NCI-H2196 treated with DMSO at 0.1 percent for 48 hours (cell line): ENCODE measurements at regions not wholly inside any gene's neighbourhood (a gene's known extent, or its start where the extent isn't known, plus 50 kb on each side); places are given as distances from the start of the nearest gene placed in this dataset.
"Not testable (repeated sequence)": the region's sequence is repeated elsewhere in the genome, so short reads cannot be mapped to it uniquely, and the experiment has no call there.

Experiments used
- DNase-seq: peaks from one replicate; lab custom pipeline; 2025; ENCODE audit not compliant: unreplicated experiment; lab: John Stamatoyannopoulos, UW

DNA sequence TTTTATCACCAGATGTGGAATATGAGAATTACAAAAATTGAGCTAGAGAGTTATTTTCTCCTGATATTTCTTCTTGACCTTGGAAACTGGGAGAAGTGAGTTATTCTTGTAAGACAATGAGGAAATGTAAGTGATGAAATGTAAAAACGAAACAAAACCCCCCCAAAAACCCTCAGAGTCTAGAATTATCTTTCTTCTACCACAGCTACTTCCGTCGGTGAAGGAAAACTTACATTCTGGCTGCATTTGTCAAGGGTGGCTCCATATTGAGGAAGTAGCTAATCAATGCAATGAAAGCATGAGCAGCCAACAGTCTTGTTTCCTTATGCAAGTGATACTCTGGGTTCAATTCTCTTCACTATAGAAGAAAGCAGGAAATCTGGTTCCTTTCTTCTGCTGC lies 661.7 kb upstream of the CITED2 start:
- no peak for DNase-seq

DNA sequence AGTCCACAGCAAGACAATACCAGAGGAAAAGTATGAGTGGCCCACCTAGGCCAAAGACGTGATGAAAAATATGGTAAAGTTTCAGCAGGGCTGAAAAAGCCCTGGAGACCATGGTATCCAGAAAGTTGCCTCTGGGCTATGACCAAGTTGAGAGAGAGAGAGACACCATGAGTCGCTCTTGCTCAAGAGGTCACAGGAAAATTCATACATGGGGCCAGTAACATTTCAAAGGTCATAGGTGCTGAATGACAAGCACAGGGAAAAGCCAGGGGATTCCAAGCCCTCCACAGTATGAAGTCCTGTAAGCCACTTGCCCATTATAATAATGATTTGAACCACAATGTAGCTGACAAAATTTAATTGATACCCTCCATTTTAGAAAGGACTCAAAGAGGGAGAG lies 657.7 kb upstream of the CITED2 start:
- DNase-seq, result no peak

DNA sequence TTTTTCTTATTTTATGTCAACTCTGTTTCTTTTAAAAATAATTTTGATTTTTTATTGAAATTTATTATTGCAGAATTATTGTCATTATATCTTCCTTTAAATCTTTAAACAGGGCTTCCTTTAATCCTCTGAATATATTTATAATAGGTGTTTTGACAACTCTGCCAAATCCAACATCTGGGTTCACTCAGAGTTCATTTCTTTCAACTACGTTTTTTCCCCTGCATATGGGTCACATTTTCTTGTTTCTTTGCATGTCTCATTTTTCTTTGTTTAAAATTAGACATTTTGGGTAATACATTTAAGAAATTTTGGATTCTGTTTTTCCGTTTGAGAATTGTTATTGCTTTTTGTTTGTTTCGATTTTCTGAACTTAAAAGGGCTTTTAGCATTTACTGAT lies 655.1 kb upstream of the CITED2 start:
- DNase-seq, result no peak

DNA sequence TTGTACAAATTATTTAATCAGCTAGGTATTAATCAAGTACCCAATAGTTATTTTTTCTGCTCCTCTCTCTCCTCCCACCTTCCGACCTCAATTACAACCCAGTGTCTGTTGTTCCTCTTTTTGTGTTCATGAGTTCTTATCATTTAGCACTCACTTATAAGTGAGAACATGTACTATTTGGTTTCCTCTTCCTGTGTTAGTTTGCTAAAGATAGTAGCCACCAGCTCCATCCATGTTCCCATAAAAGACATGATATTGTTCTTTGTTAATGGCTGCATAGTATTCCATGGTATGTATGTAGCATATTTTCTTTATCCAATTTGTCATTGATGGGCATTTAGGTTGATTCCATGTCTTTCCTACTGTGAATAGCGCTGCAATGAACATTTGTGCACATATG lies 652.8 kb upstream of the CITED2 start:
- DNase-seq, result no peak

DNA sequence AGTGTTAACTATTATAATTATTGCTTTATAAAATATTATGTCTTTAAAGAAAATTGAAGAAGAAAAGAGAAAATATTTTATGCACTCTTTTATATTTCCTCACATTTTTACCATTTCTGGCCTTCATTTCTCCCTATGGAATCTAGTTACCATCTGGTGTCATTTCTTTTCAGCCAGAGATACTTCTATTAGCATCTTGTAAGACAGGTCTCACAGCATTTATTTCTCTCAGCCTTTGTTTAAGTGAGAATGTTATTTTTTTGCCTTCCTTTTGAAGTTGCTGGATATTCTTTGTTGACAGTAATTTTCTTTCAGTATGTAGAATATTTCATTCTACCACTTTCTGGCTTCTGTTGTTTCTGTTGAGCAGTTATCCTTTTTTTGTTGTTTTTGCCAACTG lies 652.1 kb upstream of the CITED2 start:
- DNase-seq, result no peak

DNA sequence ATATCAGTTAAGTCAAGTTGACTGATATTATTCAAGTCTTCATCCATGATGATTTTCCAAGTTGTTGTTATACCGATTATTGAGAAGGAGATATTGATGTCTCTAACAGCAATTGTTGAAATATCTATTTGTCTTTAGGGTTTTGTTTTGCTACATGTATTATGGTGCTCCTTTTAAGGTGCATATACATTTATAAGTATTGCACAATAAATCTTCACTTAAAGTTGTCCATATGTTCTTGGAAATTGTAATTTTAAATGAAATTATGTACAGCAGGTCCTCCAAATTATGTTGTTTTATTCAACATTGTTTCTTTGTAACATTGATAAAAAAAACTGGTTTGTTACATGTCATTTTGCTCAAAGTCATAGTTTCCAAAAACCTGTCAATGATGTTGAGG lies 650.7 kb upstream of the CITED2 start:
- DNase-seq, result no peak

DNA sequence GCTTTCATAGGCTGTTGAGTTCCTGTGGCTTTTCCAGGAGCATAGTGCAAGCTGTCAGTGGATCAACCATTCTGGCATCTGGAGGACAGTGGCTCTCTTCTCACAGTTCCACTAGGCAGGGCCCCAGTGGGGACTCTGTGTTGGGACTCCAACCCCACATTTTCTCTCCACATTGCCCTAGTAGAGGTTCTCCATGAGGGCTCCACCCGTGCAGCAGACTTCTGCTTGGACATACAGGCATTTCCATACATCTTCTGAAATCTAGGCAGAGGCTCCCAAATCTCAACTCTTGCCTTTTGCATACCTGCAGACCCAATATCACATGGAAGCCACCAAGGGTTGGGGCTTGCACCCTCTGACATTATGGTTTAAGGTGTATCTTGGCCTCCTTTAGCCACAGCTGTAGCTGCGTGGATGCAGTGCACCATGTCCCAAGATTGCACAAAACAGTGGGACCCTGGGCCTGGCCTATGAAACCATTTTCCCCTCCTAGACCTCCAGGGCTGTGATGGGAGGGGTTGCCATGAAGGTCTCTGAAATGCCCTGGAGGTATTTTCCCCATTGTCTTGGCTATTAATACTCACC lies 645.9 kb upstream of the CITED2 start:
- DNase-seq, result no peak

DNA sequence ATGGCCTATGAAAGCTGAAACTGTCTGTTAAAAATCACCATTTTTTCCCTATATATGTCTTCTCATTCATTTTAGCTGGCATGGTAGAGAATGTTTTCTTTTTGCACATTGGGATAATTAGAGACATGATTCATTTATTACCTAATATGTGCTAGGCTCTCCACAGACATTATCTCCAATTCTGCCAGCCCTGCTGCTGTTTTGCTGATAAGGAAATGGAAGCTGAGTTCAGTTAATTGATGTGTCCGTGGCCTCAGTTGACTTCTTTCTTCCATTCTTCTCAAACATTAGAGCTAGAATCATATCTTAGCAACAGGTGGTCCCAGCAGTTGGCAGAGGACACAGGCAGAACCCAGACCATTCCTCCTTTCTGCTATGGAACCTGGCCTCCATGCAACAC lies 644.1 kb upstream of the CITED2 start:
- DNase-seq, result no peak

DNA sequence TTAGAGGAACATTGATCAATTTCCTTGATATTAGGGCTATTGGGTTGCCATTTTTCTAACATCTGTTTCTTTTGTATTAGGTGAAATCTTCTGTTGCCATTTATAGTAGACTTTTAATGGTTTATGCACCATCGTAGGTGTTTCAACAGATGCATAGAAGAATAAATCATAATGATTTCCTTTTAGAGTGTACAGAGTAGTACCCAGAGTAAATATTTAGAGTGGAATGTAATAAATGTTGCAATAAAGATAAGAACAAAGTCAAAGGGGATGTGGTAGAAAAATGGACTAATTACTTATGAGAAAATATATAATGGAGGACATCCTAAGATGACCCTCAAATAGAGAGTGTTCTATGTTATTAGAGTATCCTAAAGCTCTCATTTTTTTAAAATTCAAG lies 643.0 kb upstream of the CITED2 start:
- no peak for DNase-seq

DNA sequence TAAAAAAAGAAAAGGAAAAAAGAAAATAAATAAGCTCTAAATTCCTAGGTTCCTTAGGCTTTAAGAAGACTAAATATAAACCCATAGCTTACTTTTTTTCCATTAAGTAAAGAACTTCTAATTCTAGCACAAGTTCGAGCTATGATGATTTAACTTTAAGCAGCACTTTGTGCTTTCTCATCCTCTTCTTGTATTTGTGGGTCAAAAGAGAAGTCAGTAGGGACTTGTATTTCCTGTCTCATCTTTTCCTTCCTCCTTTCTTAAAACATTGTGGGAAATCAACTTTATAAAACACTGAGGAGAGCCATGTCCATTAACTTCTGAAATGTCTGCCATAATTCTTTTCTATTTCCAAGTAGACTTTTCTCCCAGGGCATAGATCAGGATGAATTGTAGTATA lies 637.7 kb upstream of the CITED2 start:
- no peak for DNase-seq

DNA sequence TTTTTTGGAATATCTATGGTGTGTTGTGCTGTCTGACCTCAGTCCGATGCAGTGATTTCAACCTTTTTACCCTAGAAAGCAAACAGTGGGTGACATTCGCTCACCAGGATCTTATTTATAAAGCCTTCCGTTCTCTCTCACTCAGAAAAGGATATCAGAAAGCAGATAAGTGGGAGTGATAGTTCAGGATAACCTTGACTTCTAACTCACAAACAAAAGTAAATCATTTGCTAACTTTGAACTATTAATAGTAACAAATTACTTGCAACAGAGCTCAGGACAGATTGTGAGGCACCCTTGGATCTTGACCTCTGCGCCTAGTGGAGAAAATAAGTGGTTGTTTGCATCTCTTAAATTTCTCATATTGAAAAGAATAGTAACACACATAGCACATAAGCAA lies 637.1 kb upstream of the CITED2 start:
- DNase-seq, result no peak

DNA sequence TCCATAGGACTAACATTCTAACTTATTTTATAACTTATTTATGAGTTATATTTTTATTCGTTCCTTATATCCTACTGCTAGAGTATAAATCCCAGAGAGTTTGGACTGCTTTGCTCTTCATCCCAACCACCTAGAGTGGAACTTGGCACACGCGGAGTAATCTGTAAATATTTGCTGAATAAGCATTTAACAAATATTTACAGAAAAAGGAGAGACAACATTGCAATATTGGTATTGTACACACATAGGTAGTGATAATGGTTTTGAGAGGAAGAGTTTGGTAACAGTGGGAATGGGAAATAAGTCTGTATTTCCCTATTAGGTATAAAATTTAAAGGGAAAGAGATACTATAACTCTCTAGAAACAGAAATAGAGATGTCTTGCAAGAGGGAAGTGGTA lies 634.8 kb upstream of the CITED2 start:
- DNase-seq, result no peak

DNA sequence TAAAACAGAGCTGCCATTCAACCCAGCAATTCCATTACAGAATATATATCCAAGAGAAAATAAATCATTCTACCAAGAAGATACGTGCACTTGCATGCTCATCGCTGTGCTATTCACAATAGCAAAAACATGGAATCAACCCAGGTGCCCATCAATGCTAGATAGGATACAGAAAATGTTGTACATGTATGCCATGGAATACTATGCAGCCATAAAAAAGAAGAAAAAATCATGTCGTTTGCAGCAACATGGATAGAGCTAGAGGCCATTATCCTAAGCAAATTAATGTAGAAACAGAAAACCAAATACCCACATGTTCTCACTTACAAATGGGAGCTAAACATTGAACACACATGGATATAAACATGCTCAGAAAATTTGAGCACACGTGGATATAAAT lies 633.1 kb upstream of the CITED2 start:
- no peak for DNase-seq

DNA sequence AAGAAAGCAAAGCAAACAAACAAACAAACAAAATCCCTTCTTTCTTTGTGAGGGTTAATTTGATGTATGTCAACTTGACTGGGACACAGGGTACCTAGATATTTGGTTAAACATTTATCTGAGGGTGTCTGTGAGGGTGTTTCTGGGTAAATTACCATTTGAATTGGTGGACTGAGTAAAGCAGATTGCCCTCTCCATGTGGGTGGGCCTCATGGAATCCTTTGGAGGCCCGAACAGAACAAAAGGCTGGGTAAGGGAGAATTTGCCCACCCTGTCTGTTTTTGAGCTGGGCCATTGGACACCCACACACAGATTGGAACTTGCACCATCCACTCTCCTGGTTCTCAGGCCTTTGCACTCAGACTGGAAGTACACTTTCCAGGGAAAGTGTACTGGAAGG lies 628.8 kb upstream of the CITED2 start:
- no peak for DNase-seq

DNA sequence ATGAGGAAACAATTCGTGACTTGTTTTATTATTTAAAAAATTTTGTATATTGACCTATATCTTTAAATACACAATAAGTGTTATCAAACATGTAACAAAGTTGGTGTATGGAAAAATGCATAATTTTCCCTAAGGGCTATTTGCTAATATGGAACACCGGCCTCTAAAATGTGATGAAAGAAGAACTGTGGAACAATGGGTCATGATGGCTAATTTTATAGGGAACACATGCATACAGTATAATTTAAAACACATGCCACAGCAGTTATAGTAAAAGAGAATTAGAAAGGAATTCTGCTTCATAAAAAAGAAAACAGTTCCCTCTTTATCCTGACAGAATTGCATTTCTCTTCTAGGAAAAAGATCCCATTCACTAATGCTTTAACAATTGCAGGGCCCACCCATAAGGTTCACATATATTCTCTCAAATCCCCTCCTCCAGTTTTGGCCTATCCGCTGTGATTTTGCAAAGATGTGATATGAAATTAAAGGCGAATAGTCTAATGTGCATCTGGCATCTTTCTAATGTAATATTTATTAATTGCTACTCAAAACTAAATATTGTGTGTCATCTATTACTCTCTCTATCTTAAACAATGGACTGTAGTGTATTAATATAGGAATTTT lies 628.1 kb upstream of the CITED2 start:
- DNase-seq, result no peak

DNA sequence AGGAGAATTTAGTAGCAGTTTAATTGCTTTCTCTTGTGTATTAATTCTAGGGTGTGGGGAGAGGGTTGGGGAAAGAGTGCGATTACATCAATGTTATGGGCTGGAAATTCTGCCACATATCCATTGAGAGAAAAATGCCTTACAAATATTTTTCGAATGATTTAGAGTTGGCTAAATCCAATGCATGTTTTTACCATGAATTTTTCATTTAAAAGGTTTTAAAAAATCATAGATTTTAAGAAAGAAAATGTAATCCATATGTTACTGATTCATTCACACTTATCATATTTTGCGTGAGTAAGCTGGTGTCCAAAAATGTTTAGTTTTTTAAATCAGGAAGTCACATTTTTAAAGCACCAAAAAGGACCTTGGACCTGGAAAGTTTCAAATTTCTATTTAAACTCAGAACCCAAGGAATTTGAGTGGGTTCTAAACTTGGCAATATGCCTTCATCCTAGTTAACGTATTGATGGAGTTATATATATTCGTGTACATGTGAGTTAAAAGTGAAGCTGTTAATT lies 627.4 kb upstream of the CITED2 start:
- DNase-seq, result no peak

DNA sequence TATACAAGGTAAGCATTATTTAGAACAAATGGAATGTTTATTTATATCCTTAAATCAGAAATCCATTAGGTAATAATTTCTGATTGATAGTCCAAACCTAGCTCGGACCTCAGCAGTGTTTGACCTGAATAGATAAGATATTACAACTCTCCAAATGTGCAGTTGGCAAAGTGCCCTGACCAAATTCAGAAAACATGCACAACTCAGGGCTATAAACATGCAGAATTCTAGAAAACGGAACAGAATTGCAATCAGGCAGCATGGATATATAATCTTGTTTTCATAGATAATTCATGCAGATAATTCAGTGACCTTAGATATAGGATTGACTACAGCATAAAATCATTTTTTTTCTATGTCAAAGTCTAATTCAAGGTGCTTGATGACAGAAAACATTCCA lies 626.6 kb upstream of the CITED2 start:
- no peak for DNase-seq

DNA sequence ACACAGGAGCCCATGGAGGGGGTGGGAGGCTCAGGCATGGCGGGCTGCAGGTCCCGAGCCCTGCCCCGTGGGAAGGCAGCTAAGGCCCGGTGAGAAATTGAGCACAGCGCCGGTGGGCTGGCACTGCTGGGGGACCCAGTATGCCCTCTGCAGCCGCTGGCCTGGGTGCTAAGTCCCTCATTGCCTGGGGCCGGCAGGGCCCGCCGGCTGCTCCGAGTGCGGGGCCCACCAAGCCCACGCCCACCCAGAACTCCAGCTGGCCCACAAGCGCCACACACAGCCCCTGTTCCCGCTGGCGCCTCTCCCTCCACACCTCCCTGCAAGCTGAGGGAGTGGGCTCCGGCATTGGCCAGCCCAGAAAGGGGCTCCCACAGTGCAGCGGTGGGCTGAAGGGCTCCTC lies 625.2 kb upstream of the CITED2 start:
- DNase-seq, result not testable (repeated sequence)

DNA sequence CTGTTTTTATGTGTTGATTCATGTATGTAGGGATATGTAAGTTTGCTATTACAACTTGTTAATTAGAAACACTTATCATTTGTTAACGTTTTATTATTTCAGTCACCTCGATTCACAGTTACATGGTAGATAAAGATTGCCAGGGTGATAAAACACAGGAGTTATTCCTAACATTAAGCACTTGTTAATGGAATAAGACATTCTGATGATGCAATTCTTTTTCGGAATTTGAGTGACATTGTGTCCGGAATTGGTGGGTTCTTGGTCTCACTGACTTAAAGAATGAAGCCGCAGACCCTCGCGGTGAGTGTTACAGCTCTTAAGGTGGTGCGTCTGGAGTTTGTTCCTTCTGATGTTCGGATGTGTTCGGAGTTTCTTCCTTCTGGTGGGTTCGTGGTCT lies 624.0 kb upstream of the CITED2 start:
- not testable (repeated sequence) for DNase-seq

DNA sequence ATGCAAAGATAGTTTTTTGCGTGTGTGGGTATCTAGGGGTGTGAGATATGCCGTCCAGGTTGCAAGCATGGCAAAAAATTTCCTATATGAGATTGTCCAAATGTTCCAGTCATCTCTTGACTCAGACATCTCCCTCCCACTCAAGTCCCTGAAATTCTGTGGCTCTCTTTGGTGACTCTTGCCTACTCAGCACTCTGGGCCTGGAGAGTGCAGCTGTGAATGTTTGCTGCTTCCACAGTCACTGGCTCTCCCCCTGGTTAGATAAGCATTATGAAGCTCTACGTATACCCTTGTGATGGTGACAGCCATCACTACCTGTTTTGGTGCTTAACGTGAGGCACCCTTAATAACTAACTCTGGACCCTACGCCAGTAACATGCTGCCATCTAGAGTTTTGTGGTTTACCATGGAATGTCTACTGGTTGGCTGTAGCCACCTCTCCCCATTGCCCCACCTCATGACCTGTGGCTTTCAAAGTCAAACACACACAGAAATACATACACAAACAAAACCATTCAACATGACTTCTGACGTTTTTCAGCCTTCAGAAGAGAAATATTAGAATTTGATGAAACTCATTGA lies 621.9 kb upstream of the CITED2 start:
- DNase-seq, result no peak

DNA sequence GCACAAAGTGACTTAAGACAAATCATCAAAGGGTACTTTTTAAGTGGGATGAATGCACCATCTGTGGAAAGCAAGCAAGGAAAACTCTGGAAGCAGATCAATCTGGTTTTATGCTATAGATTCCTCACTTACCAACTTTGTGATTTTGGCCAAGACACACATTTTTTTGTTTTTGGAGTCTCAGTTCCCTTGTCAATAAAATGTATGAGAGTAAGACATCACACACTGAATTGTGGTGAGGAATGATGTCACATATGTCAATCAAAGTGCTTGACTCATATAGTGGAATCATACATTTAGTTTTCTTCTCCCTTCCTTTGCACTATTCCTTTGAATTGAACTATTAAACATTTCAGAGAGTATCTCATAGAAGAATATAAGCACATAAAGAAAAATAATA lies 620.5 kb upstream of the CITED2 start:
- DNase-seq, result no peak

DNA sequence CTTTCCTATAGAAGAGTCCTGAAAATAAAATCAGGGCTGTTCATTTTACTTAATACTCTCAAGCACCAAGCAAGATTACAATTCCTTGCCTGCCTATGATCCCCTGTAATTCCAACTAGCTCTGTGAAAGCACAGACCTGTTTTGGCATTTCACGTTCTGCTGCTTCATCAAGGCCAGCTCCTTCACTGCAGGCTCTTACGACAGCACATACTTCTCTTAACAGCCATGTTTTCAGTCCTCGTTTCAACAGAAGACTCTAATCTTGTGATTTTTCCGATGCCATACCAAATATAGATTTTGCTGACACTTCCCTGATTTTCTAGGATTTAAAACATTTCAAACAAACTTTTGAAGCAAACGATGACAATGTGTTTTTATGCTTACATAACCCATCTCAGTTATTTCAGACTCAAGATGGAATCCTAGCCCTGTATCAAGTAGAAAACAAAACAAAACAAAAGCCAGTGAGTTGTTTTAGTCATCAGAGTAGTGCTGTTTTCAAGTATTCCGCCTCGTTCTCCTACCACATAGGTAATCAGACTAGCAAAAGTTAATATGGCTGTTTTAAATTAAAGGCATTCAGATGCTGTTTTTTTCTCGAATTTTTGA lies 616.5 kb upstream of the CITED2 start:
- DNase-seq, result no peak
